Stimulated activated CD4-positive, alpha-beta T cell treated with anti-CD3 and anti-CD28 coated beads, Interleukin-1b, Interleukin-23, amount 100 ng/mL, for 24 hours (primary cell): ENCODE measurements at regions not wholly inside any gene's neighbourhood (a gene's known extent, or its start where the extent isn't known, plus 50 kb on each side); places are given as distances from the start of the nearest gene placed in this dataset.
"Not testable (repeated sequence)": the region's sequence is repeated elsewhere in the genome, so short reads cannot be mapped to it uniquely, and the experiment has no call there.

ENCODE experiments used
- DNase-seq, 4 experiments: peaks; one replicate each; pipeline ENCODE4 v3.0.0-alpha.2; 2020; ENCODE audit warnings: low read depth in 4 of 4, low spot score in 1 of 4

DNA sequence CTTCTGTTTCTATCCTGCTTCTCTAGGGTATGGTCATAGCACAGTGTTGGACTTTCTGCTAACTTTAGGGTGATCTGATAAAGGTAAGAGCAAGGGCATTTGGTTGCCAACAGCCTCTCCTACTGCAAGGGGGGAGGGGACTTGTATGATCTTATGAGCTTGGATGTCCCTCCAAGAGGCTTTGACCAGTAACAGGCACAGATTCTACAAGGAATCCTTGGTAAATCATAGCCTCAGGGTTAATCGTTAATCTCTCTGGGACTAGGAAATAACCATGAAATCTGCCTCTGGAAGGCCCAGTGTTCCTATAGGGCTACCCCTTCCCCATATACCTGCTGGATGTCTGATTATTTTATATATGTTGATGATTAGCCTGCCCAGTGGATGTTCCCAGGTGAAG lies 134.8 kb upstream of the TNFSF4 start:
- no peak for DNase-seq

DNA sequence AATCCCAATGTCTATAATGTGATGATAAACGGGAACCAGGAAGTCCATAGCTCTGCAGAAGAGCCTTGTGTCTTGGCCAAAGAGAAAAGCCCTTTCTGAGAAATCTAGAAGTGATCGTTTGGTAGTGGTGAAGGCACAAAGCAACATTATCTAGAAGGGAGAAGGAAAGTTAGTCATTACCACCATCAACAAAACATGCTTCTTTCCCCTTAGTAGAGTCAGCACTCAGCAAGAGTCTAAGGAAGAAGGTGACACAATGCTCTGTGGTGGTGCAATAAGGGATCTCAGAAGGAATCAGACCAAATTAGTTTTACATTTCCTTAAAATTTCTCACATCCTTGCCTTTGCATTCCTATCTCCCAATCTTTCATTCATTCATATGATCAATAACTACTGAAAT lies 134.4 kb upstream of the PRDX6 start:
- no peak for DNase-seq

DNA sequence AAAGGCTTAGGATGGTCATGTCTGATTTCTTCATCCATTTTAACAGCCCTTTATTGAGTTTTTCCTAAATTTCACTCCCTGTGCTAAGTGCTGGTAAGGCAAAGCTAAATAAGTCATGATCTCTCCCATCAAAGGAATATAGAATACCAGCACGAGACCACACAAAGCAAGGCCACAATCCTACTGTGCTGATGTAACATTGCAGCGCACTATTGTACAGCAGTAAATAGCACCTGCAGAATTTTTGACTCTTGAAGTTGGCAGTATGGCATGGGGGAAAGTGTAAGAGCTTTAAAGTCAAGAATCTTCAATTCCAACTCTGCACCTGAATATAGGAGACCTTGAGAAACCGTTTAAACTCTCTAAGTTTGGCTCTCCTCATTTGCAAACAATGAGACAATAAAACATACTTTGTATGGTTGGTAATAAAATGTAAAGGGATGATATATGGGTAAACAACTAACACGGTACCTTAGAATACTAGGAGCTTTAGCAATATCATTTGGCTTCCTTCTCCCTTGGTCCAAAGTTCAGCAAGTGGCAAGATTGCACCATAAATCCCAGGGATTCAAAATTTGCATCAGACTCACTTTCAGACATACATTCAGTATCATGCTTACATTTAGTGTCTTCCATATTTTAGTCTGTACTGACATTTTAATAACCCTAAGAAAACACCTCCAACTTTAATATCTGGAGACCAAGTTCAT lies 132.9 kb upstream of the PRDX6 start:
- no peak for DNase-seq

DNA sequence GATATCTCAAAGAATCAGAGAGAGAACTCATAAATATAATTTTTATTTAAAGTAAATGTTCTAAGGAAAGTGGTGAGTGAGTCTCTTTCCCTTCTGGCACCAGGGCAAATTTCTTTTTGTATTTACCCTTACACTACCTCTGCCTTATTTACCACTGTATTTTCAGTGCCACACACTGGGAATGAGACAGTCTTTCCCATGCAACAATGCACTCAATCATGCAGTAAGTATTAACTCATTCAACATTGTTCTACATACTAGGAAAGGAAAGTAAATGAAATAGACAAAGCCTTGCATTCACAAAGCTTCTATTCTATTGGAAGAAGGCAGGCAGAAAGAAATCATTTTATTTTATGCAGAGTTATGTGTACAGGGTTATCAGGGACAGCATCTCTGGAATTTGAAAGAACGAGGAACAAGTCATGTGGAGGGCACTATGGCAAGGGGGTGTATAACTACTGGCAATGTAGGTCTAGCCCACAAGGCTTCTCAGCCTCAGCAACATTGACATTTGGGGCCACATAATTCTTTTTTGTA lies 129.8 kb upstream of the PRDX6 start:
- no peak for DNase-seq

DNA sequence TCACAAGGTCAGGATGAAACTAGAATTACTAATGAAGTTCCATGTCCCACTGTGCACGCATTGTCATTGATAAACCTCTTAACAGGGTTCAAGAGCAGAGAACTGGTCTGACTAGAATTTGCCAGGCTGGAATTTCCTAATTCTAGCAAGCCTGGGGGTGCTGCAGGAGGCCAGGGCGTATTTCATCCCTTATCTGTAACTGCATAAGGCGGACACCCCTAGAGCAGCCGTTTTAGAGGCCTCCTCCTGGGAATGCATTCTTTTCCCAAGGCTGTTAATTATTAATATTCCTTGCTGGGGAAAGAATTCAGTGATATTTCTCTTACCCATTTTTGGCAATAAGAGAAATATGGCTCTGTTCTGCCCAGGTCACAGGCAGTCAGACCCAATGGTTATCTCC lies 124.5 kb upstream of the PRDX6 start:
- DNase-seq, result not testable (repeated sequence)

DNA sequence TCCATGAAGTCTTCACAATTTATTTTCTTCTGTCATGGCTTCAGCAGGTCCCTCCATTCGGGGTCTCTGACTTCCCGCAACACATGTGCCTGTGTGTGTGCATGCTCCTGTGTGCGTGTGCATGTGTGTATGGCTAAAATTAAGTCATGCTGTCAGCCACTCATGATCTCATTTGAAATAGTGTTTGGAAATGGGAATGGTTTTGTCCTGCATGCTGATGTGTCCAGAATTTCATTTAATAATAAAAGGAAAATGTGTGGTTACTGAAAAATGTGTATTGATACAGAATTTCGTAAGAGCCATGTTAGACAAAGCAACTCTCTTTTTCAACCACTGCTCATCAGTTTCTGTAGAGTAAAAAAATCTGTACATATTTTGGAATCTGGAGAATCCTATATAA lies 123.8 kb upstream of the PRDX6 start:
- no peak for DNase-seq

DNA sequence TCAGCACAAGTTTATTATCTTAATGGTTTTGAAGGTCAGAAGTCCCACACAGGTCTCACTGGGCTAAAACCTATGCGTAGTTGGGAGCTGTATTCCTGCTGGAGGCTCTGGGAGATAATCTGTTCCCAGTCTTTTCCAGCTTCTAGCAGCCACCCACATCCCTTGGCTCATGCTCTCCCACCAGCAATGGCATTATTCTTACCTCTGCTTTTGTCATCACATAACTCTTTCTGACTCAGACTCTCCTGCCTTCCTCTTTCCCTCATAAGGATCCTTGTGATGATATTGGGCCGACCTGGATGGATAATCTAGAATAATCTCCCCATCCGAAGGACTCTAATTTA lies 122.2 kb upstream of the PRDX6 start:
- no peak for DNase-seq

DNA sequence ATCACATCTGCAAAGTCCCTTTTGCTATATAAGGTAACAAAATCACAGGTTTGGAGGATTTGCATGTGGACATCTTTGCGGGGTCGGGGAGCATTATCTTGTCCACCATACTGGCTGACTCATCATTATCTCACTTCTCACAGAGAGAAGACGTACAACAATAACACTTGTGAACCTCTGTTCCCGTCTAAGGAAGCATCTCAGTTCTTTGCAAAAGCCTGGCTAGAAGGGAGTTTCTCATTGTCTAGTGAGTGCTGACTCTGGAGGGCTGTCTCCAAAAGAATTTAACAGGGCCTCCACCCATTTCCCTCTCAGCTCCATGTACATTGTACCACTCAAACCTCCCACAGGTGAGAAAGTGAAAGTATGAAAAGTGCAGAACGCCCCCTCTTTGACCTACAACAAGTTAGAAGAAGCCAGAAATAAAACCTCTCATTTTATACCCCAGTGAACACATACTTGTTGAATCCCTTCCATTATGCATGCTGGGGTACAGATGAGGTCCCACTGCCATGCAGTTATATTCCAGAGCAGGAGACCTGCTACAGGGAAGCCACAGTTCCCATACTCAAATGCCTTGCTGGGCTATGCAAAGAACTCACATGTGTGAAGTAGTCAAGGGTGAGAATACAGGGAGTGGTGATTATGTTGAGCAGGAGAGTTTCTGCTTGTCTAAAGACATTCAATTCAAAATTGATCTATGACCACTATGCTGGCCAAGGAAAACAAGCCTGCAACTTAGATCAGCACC lies 121.7 kb upstream of the PRDX6 start:
- DNase-seq, result no peak

DNA sequence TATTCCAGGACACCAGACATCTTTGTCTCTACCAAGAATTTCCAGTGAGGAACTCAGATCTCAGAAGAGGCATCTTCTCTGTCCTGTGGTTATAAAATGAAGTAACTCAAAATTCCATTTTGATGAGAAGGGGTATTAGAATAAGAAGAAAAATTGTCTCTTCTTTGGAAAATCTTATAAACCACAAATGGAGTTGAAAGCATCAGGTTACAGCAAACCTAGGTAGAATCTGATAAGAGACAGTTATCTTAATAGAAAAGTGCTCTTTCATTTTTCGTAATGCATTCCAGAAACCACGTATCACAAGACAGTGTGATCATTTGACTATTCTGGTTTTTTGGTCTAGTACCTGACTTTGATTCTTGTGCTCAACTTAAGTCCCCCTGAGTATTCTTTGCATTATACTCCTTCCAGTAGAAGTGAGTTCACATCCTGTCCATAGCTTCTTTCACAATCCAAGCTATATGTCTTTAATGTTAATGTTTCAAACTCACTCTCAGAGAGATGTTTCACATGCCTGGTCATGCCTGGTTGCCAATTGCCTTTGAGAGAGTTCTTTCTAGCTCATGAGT lies 120.9 kb upstream of the PRDX6 start:
- DNase-seq, result no peak

DNA sequence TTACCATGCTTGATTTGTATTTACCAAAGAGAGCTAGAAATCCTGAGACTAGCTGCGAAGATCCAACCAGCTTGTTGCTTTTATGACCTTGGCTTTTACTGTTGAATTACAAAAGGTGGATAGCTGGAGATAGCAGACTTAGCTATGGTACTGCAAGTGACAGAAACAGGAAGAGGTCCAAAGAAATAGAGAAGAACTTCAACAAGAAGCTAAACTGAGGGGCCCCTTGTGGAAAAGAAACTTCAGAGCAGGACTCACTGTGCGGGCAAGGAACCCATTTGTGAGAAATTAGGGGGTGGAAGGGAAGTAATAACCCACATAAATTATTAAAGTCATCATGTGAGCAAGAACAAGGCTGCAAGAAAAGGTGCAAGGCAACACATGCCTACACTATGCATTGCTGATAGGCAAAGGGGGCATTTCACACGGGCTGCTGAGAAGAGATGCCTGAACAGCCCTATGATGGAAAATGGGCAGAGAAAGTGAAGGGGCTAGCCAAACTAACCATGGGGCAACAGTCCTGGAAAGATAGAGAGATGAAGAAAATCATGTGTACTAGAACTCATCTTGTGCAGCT lies 116.6 kb upstream of the PRDX6 start:
- no peak for DNase-seq

DNA sequence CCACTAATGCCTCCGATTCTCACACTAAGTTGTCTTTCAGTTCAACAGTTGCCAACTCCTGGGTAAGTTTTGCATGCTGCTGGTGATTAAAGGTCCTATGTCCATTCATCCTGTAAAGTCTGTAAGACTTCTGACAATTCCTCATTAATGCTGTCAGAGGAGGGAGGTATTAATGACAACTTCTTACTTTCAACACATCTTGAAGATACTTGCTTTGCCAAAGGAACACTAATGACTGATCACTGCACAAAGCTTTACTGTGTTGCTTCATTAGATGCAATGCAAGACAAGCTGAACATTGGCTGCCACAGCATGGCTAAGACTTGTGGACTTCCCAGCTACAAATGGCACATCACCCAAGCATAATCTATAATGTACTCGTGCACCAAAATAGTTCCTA lies 114.6 kb upstream of the PRDX6 start:
- DNase-seq, result no peak

DNA sequence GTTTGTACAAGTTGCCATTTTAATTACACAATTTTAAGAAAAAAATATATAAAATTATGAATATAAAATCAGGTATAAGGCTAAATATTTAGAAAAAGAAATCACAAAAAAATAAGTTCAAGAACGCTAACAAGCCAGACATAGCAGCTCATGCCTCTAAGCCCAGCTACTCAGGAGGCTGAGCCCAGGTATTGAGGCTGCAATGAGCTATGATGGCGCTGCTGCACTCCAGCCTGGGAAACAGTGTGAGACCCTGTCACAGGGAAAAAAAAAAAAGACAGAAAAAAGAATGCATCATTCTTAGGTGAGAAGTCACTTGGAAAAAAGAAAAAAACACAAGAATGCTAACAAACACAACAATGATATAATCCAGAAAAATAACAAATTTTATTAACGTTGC lies 112.3 kb upstream of the PRDX6 start:
- no peak for DNase-seq

DNA sequence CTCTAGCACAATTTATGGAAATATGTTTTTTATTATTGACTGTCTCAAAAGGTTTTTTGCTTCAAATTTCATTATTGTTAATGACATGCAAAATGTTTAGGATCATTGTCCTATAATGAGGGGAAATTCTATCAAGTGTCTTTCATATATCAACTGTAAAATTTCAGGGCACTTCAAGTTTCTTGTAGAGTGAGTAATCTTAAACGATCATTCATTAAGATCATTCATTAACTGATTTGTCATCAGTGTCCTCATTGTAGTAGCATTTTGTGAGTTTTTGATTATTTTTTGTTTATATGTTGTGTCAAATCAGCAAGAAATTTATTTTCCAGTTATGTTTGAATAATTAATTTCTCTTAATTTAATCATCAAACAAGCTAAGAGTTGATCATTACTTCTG lies 111.8 kb upstream of the PRDX6 start:
- DNase-seq, result no peak

DNA sequence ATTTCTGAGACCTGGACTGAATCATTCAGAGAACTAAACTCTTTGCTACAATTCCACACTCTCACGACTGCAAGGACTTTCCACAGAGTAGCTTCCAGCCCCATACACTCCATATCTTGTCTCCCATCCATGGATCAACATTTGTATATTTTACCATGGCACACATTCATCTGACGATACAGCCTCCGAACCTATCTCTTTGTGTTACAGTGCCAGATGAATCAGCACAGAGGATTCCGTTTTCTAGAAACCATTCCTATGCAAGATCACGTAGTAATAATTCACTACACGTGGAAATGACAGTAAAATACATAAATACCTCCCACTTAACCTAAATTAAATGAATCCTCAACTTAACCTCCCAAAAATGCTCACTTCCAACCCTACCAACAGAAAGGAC lies 110.0 kb upstream of the PRDX6 start:
- DNase-seq, result no peak

DNA sequence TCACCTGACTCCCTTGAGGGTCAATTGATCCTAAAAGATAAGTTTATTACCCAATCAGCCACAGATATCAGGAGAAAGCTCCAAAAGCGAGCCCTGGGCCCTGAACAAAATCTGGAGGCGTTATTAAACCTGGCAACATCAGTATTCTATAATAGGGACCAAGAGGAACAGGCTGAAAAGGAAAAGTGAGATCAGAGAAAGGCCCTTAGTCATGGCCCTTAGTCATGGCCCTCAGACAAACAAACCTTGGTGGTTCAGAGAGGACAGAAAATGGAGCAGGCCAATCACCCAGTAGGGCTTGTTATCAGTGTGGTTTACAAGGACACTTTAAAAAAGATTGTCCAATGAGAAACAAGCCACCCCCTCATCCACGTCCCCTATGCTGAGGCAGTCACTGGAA lies 106.5 kb upstream of the PRDX6 start:
- DNase-seq, result not testable (repeated sequence)

DNA sequence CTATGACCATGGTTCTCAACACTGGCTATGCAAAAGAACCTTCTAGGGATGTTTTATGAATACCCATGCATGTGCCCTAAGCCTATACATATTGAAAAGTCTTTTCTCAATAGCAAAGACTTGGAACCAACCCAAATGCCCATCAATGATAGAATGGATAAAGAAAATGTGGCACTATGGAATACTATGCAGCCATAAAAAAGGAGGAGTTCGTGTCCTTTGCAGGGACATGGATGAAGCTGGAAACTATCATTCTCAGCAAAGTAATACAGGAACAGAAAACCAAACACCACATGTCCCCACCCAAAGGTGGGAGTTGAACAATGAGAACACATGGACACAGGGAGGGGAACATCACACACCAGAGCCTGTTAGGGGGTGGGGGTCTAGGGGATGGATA lies 101.1 kb upstream of the PRDX6 start:
- DNase-seq, result not testable (repeated sequence)

DNA sequence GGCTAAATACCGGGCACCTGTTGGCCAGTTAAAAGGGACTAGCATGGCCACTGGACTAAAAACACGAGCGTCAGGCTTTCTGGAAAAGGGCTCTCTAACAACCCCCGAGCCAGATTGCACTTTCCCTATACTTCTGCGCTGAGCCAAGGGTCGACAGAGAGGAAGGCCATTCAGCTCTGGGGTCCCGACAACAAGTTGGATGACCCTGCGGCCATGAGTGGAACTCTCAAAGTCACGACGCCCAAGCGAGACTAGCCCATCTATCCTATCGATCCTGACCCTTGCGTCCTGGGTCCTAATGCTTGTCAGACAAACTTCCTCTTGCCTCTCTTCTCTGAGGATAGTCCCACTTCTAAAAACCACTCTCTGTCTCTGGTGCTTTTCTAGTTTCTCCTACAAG lies 99.9 kb upstream of the PRDX6 start:
- no peak for DNase-seq

DNA sequence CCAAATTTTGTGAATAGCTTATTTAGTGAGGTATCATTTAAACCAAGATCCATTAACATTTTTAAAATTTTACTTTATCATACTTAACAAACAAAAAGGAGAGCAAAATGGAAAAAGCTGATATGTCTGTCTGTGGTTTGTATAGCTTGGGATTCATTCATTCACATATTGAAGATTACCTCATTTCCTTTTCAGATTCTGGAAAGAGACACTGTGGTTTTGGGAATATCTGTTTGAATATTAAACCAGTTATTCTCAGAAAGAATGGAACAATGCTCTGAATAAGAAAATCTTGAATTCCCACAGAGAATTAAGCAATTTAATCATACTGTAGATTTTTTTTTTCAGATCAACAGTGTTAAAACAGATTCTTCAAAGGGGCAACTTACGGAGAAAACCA lies 93.8 kb upstream of the PRDX6 start:
- no peak for DNase-seq

DNA sequence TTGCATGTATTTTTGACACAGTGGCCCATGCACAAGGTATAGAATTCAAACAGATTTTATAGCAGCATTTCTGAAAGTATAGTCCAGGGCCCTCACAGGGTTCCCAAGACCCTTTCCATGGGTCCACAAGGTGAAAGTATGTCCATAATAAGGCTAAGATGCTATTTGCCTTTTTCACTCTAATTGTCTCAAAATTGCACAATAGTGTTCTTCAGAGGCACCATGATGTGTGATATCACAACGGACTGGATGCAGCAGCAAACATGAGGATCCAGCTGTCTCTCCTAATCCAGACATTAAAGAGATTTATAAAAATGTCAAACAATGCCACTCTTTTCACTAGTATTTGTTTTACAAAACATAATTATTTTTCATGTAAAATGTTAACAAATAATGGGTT lies 88.8 kb upstream of the PRDX6 start:
- DNase-seq, result no peak

DNA sequence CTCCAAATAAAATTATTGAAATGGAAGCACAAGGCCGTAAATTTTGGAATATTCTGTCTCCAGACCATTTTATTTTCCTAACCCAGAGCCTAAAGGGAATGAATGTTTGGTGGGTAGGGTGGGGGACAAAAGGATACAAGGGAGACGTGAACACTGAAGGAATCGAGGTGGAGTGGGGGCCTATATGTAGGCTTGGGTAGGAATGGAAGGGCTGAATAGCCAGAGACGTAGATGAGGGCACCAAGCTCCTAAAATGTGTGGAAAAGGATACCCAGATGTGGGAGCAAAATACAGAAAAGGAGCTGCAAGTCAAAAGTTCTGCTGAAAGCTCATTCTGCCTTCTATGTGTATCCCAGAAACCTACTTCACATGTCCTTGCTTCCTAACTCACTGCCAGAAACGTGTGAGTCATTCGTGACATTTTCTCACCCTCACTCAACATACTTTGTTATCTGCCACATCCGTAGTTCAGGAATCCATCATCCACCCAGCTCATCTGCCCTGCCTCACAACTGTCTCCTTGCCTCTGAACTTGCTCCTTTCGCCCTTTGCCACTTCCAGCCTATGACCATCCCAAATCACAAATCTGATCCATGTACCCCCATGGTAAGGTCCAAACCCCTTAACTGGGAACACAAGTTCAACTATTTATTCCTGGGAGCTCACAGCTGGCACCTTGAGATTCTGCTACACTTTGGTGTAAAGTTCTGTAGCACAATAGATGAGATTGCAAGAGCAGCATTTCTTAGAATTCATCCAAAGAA lies 84.1 kb upstream of the PRDX6 start:
- DNase-seq, result no peak

DNA sequence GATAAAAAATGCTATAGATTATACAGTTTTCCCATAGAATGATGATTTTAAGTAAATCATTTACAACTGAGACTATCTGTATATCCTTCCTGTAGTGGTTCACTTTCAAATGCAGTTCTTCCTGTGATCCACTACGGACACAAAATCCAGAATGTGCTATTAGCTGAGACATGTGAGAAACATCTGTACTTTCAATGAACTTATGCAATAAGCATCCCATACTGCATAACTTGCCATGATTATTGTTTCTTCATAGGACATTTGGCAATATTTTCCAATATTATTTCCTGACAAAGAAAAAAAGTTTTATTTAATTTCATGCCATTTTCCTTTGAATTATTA lies 83.5 kb upstream of the PRDX6 start:
- DNase-seq, result no peak

DNA sequence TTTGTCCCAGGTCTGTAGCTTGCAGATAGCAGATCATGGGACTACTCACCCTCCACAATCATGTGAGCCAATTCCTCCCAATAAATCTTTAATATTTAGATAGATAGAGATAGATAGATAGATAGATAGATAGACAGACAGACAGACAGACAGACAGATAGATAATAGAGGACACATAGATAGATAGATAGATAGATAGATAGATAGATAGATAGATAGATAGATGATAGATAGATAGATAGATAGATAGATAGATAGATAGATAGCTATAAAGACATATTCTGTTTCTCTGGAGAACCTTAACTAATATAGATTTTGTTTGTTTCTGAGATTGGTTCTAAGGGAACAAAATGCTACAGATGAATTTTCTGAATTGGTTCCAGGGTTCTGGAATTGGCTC lies 82.3 kb upstream of the PRDX6 start:
- not testable (repeated sequence) for DNase-seq
